VCaP (cell line): ENCODE measurements at regions not wholly inside any gene's neighbourhood (a gene's known extent, or its start where the extent isn't known, plus 50 kb on each side); places are given as distances from the start of the nearest gene placed in this dataset.
A peak's percentile ranks its signal among the peaks of the same experiment; 100 is the strongest.
"Not testable (repeated sequence)": the region's sequence is repeated elsewhere in the genome, so short reads cannot be mapped to it uniquely, and the experiment has no call there.

Experiments
- H3K27ac ChIP-seq: fragments of 450-650 bp; 2 replicates; pipeline ENCODE4 v1.5.1; 2017

DNA sequence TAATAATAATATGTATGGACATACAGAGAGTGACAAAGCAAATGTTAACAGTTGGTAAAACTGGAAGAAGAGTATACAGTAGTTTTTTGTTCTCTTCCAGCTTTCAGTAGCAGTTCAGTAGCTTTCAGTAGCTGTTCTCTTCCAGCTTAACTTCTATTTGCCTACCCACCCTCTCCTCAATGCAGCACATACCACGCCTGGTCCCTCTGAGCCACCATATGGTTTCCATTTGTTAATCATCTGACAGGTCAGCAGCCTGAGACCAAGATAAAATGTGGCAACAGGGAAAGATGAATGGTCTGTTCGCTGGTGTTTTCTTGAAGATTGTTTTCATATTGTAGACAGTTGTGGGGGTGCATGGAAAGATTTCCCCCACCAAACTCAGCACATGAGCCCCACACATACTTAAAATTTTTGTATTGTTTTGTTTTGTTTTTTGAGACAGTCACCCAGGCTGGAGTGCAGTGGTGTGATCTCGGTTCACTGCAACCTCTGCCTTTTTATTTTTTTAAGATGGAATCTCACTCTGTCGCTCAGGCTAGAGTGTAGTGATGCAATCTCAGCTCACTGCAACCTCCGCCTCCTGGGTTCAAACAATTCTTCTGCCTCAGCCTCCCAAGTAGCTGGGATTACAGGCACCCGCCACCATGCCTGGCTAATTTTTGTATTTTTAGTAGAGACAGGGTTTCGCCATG is 56.8 kb downstream of the ATP6V0E2 start:
- not testable (repeated sequence) for H3K27ac ChIP-seq

DNA sequence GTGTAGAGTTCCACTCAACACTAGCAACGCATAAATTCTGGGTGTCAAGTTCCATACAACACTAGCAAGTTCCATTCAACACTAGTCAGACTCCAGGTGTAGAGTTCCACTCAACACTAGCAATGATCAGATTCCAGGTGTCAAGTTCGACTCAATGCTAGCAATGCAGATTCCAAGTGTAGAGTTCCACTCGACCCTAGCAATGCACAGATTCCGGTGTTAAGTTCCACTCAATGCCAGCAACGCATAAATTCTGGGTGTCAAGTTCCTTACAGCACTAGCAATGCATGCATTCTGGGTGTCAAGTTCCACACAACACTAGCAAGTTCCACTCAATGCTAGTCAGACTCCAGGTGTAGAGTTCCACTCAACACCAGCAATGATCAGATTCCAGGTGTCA is 60.0 kb downstream of the ATP6V0E2 start:
- H3K27ac ChIP-seq, result not testable (repeated sequence)

DNA sequence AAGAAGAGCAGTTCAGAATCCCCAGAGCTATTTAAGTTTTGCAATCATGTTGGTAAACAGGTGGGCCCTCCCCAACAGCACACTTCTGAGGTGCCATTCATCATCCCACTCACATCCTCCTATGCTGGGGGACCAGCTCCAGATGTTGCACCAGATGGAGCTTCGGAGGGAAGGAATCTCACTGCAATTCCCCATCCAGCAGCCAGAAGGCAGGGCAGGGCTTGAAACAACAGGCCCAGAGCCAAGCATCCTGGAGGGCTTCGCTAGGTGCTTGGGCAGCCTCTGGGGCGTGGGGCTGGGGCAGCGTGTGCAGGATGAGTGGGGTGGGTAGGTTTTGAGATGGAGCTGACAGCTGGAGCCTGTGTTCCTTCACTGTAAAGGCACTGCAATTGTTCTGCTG is 73.6 kb downstream of the ATP6V0E2 start:
- H3K27ac ChIP-seq, result not testable (repeated sequence)

DNA sequence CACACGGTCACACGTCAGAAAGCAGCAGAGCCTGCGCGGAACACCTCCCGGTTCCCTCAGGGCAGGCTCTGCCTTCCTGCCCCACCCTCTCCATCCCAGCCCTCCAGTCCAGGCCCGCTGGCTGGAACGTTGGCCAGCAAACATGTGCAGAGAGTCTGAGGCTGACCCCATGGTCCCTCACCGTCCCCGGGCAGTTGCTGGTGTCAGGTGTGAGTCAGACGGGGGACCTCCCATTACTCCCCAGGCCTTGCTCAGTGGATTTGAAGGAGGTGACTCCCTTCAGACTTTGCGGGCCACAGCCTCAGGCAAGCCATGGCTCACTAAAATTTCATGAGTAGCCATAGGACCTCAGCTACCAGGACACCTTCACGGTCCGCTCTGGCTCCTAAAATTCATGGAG is 74.7 kb downstream of the ATP6V0E2 start:
- not testable (repeated sequence) for H3K27ac ChIP-seq

DNA sequence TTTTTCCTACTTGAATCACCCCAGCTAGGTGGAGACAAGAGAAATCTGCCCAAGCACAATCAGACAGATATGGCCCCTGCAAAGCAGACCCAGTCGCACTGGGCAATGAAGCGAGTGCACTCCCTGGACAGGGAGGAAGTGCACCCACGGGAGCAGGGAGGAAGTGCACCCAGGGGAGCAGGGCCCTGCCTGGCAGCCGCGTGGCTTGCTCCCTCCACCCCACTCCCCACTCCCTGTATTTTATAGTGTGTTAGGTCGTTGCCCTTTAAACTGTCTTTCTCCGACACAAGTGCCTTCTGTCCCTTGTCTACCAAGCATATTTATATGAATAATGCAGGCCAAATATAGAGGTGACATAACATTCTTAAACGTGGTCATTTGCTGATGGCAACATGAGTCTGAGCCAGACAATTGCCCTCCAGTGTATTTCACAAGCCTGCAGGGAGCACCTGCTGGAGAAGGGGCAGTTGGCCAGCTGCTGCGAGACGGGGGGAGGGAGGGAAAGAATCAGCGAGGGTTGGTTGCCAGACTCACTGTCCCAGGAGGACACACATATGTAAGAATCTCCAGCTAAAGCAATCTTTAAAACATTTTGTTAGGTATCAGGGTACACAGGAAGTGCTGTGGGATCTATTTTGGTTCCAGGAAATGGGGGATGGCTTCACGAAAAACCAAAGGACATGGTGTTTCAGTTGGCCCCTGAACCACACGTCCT is 76.3 kb downstream of the ATP6V0E2 start:
- not testable (repeated sequence) for H3K27ac ChIP-seq

DNA sequence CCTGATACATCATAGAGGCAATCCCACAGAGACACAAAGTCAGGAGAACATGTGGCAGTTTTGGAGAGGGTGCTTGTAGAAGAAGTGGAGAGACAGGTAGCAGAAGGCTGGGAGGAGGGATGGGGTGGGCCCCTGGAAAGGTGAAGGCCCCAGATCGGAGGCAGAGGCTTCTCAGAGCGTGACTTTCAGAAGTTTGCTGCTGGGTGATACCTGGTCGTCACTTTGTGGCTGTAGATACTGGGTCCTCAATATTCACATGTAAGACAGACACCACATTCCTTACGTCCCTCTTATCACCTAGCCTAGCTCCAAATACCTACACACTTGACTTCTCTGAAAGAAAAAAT is 76.8 kb downstream of the ATP6V0E2 start:
- not testable (repeated sequence) for H3K27ac ChIP-seq

DNA sequence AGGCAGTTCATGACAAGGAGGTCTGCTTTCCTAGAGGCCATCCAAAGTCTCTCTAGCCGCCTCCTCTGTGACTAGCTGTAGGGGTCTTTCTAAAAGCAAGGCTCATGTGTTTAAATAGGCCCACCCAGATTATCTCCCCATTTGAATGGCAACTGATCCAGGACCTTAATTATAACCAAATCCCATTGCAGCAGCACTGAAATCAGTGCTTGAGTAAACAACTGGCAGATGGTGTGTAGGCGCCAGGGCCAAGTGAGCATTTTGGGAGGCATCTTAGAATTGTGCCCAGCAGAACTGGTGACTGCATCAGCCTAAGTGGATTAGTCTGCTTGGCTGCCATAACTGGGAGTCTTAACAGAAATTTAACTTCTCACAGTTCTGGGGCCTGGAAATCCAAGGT is 77.8 kb downstream of the ATP6V0E2 start:
- H3K27ac ChIP-seq, result not testable (repeated sequence)

DNA sequence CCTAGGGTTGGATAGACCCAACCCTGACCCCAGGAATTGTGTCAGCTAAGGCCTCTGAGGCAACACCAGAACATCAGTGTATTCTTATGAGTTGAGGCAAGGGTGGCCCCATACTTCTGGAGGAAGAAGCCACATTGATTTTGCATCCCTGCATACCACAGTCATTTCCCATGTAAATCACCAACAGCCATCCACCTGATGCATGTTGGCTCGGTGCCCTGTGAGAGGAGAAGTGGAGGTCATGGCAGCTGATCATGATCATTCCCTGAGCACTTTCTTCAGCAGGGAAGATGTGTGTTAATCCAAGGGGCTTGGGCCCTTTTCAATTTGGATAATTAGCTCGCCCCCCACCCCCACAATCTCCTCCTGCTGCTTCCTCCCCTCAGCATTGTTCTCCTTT is 85.1 kb downstream of the ATP6V0E2 start:
- not testable (repeated sequence) for H3K27ac ChIP-seq

DNA sequence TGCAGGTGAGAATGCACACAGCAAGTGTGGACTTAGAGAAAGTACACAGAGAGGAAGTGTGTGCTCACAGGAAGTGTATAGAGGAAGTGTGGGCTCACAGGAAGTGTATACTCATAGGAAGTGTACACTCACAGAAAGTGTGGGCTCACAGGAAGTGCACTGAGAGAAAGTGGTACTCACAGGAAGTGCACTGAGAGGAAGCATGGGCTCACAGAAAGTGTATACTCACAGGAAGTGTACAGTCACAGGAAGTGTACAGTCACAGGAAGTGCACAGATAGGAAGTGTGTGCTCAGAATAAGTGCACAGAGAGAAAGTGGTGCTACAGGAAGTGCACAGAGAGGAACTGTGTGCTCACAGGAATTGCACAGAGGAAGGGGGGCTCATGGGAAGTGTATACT is 87.1 kb downstream of the ATP6V0E2 start:
- not testable (repeated sequence) for H3K27ac ChIP-seq

DNA sequence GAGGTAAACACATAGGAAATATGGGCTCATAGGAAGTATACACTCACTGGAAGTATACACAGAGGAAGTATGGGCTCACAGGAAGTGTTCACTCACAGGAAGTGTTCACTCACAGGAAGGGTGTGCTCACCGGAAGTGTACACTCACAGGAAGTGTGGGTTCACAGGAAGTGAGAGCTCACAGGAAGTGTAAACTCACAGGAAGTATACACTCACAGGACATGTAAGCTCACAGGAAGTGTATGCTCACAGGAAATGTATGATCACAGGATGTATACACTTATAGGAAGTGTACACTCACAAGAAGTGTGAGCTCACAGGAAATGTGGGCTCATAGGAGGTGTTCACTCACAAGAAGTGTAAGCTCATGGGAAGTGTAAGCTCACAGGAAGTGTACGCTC is 88.1 kb downstream of the ATP6V0E2 start:
- not testable (repeated sequence) for H3K27ac ChIP-seq

DNA sequence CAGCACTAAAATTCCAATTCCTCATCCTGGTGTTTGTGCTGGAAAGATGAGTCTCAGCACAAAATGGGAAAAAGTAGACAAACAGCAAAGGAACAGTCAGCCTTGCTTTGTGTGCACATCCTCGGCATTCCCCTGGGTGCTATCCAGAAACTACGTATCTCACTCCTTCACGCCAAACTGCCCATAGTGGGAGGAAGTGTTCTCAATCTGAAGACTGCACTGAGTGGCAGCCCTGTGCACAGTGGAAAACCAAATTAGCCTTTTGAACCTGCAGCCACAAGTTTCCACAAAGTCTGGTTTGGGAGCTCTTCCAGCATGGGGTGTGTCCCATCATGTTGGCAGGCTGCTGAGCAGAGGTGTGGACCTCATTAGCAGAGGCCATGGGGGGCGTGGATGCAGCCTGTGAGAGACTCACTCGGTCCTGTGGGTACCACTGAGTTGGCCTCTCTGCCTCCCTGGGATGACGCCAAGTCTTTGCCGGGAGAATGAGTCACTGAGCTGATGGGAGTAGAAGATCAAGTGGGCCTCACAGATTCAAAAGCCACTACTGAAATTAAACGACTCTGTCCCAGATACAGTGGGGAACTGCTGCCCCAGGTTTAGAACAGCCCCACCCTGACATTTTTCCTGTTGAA is 89.0 kb downstream of the ATP6V0E2 start:
- H3K27ac ChIP-seq, result not testable (repeated sequence)

DNA sequence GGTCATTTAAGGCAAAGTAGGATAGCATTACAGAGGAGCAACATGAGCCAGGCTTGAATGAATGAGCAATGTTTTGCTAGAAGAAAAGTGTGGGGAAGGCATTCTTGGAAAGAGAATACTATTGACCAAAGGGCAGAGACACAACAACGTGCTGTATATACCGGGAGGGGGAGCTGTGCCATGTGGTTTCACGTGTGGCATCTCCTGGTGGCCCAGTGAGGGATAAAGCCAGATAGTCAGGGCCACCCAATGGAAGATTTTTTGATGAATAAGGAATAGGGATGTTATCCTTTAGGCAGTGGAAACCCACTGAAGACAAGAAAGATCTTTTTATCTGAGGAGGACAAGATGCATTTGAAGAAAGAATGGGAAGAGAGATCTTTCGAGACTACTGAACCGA is 90.2 kb downstream of the ATP6V0E2 start:
- H3K27ac ChIP-seq, result not testable (repeated sequence)

DNA sequence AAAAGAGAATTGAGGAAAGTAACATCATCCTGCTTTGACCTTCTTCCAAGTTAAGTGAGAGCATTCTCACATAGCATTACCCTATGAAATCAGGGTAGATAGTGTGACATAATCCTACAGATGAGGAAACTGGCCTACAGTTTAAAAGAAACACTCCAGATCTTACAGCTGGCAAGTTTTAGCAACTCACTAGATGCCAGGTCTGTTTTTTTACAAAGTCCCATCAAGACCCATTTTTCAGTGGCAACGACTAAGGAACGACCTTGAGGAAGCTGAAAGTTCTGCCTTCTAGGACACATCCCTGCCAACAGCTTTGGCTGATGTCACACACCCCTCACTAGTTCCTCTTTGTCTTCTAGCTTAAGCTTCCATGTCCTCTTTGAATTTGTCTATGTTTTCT is 92.7 kb downstream of the ATP6V0E2 start:
- H3K27ac ChIP-seq, result not testable (repeated sequence)

DNA sequence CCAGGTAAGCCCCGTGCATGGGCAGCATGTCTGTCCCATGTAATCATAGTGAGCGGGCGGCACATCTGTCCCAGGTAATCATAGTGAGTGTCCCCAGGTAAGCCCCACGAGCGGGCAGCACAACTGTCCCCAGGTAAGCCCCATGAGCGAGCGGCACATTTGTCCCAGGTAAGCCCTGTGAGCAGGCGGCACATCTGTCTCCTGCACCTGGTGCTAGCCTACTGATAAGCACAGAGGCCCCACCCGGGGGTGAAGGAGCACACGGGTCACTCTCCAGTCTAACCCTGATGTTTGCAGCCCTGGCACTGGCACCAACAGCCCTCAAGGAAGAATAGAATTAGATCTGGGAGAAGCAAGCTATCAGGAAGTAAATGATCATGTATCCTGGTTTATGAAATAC is 99.2 kb downstream of the ATP6V0E2 start:
- peak overlapping the region; percentile 61 for H3K27ac ChIP-seq

DNA sequence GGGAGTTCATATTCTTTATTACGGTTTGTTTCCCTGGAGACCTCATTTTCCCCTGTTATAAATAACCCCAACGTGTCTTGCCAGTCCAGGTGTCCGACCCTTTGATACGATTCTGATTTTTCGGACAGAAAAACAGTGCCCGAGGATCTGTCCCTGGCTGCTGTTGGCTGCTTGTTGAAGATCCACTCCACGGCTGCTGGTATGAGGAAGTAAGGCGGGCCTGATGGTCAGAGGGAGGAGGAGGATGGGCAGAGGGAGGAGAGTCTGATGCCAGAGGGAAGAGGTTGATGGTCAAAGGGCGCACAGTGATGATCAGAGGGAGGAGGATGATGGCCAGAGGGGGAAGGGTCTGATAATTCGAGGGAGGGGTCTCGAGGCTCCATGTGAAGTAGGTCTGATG is 99.9 kb downstream of the ATP6V0E2 start:
- not testable (repeated sequence) for H3K27ac ChIP-seq

DNA sequence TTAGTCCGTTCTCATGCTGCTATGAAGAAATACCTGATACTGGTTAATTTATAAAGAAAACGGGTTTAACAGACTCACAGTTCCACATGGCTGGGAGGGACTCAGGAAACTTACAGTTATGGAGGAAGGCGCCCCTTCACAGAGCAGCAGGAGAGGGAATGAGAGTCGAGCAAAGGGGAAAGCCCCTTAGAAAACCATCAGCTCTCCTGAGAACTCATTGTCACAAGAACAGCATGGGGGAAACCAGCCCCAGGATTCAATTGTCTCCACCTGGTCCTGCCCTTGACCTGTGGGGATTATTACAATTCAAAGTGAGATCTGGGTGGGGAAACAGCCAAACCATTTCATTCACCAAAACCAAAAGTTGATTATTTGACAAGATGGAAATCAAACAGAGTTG is 101.8 kb downstream of the ATP6V0E2 start:
- H3K27ac ChIP-seq, result not testable (repeated sequence)

DNA sequence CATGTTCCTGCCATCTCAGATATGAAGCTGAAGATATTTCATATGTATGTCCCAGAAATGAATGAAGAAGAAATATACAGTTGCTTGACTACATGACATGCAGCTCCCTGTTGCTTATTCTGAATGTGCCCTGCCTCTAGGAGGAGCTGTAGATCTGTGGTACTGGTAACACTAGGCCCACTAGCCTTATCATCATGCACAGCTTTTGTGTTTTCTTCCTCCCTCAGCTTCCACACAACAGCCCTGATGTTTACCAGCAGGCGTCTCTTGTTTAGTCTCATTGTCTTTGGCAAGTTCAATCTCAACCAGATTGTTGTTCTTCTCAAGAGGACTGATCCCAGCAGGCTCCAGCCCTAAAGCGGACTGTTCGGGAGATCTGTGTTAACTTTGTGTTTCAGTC is 104.8 kb downstream of the ATP6V0E2 start:
- H3K27ac ChIP-seq, result not testable (repeated sequence)

DNA sequence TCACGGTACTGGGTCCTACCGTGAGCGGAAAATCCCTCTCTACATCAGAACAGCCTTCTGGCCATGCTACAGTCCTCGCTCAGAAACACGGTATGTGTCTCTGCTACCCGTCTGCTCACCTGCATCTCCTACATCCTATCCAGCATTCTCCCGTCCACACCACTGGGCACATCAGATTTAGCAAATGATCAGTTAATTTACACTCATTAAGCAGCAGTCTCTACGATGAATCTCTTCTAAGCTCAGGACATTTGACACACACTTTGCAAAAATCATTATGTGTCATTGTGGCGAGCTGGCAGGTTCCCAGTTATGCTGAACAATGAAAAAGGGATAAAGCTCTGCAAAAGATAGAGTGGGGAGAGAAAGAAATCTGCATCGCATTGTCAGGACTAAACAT is 105.2 kb downstream of the ATP6V0E2 start:
- H3K27ac ChIP-seq, result not testable (repeated sequence)

DNA sequence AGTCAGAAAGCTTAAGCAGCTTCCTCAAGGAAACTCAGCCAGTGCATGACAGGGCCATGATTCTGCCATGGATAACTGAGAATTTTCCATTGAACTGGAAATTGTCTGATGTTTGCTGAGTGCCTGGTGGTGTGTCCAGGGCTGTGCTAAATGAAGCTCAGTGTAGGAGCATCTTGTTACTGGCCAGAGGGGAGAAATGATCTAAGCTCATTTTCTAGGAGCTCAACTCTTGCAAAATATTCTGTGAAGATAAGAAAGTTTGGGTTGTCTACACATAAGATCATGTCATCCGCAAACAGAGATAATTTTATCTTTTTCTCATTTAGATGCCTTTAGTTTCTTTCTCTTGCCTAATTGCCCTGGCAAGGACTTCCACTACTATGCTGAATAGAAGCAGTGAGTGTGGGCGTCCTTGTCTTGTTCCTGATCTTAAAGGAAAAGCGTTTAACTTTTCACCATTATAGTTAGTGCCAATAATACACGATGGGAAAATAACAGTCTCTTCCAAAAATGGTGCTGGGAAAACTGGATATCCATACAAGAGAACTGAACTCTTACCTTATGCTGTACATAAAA is 108.9 kb downstream of the ATP6V0E2 start:
- H3K27ac ChIP-seq, result not testable (repeated sequence)

DNA sequence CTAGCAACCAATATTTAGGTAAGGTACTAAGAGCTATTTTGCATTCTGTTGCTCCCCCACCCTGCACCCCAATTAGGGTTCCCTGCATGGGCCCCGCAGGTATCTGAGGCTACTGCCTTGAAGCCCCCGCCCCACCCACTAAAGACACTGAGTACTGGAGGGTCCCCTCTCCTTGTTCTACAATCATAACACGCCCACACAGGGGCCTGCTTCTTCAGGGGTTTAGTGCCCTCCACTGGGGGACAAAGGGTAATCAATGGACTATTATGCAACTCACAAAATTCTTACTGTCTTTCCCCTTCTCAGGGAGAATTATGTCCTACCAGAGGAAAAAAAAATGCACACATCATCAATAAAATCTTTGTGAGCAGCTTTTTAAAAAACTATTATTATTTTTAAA is 113.1 kb downstream of the ATP6V0E2 start:
- not testable (repeated sequence) for H3K27ac ChIP-seq

DNA sequence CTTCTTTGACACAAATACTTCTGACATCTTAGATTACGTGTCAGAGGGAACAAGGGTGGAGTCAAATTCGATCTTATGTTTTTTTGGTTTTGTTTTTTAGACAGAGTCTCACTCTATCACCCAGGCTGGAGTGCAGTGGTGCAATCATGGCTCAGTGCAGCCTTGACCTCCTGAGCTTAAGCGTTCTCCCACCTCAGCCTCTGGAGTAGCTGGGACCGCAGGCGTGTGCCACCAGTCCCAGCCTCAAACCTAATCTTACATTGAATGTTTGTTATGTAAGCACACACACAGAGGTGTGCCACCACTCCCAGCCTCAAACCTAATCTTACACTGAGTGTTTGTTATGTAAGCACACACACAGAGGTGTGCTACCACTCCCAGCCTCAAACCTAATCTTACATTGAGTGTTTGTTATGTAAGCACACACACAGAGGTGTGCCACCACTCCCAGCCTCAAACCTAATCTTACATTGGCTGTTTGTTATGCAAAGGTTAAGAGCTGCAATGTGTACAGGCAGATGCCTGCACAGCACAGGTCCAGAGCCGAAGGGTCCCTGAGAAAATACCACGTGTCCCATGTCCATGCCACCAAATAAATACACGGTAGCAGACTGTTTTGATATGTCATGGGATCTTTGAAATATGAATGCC is 118.0 kb downstream of the ATP6V0E2 start:
- peak overlapping the region; percentile 9; the same call in 1 of the 2 replicates for H3K27ac ChIP-seq

DNA sequence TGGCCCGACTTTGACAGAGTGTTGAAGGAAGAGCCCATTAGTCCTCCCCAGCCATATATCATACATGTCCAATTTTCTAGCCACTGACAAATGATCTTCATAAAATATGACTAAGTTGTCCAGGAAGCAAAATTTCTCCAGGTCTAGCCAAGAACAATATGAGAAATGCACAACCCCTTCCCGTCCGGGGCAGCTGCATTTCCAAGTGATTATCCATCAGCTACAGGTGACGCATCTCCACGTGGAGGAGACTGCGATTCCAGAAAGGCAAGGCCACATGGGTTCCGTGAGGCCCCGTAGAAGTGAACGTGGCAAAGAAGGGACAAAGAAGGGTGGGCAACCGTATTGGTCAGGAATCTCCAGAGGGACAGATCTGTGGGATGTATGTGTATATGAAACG is 118.6 kb downstream of the ATP6V0E2 start:
- peak overlapping the region; percentile 9; the same call in 1 of the 2 replicates for H3K27ac ChIP-seq
